Activated T-cell treated with anti-CD3 and anti-CD28 coated beads for 1 hour (primary cell): ENCODE measurements at regions not wholly inside any gene's neighbourhood (a gene's known extent, or its start where the extent isn't known, plus 50 kb on each side); places are given as distances from the start of the nearest gene placed in this dataset.

Experiments used
- DNase-seq: peaks from one replicate; pipeline ENCODE4 v3.0.0-alpha.2; 2020; ENCODE audit warnings: low read depth

DNA sequence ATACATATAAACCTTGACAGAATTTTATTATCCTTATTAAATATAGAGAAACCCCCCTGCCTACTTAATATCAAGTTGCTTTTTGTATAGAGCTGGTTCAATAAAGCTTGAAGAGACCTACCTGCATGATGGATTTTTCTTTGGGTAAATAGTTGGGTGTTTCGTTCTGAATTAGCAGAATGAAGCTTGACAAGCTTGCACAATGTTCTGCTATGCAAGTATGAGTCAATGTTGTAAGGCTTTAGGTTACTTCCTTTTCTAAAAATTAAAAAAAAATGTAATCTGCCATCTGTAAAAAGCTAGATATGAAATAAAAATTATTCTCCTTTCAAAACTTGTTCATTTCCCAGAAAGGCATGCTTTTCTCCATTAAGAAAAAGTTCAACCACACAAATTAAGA, 1662.6 kb upstream of the SEL1L start:
- DNase-seq: no peak

DNA sequence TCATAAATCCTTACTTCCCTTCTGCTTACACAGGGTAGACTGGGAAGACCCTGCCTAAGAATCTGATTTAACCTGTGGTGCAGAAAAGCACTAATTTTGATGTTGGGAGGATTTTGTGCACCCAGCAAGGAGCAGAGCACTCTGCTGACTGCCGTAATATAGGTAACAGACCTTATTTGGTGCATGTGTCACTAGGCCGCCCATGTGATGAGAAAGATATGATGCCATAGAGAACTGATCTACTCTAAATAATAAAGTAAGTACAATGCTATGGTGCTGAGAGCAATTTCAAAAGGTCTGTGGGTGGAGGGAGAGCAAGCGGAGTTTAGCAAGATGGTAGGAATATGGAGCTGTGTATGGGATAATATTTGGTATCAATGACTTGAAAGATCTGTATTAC, 1663.6 kb upstream of the SEL1L start:
- DNase-seq: no peak

DNA sequence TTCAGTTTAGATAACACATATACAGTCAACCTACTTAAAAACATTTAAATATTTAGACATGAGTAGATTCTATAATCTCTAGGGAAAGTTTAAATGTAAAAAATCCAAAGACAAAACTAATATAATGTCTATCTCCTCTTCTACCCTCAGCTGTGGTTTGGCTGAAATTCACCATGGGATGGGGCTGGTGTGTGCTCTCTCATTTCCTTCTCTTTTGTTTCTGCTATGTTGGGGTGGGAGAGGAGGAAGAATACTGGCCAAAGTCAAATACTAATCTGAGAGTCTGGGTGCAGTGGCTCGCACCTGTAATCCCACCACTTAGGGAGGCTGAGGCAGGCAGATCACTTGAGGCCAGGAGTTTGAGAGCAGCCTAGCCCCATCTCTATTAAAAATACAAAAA, 1673.9 kb upstream of the SEL1L start:
- no peak for DNase-seq

- DNase-seq: no peak
These were observed 1674.7 kb upstream of the SEL1L start for GRCh38 chr14:83208341-83208740.

- no peak for DNase-seq
These were observed 1683.8 kb upstream of the SEL1L start for GRCh38 chr14:83217492-83217891.

DNA sequence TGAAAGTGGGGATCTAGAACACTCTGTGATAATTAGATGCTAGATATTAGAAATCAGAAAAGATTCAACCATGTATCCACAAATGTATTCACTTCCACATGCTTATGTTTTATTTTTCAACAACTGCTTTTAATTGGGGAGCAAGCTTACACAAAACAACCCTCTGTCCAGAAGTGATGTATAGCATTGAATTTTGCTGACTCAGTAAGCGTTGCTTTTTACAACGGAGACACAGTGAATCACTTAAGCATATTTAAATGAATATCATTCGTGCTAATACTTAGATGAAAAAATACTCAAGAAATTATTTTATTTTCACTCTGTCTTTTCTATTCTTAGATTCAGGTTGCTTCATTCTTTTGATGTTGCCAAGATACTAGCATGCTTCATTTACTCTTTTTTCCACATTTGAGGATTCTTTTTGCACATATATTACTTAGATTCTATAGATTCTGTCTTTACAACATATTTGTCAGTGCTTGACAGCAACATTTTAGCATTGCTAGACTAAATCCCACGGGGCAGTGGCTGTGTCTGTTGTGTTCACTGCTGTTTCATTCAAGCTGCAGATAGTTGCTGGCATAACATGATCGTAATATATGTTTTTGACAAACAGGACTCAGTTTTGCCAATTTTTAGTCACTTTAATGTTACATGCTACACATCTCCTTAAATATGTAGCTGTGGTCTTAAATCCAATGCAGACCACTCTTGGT, 1714.4 kb upstream of the SEL1L start:
- no peak for DNase-seq

DNA sequence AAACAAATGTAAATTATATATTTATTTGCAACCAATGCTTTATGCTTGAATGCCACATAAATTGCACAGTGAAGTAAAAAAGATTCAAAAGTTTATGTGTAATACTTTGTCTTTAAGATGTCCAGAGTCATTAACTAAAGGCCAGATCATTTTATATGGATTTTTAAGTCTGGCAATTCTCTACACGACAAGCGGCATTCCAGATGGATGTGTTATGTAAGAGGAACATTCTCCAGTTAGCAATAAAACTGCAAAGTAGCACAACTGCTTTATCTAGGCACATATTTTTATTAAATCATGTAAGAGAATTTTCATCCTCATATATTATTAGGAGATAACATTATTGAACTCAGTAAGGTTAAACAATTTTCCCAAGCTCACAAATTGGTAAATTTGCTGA, 1717.7 kb upstream of the SEL1L start:
- no peak for DNase-seq

DNA sequence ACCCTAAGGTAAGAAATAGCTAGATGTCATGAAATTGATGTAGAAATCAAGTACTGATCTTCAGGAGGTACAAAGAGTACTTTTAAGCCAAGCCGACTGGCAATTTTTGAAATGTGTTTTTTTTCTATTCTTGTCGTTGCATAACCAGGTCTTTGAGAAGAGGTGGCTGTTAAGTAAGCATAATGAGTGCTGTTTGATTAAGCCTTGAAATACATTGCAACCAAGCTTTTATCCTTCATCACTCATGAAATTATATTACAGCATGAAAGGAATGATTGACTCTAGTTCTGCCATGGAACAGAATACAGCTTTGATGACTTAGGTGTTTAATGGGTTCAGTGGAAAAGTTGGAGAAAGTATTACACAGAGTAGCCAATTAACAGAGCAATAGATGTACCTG, 1720.2 kb upstream of the SEL1L start:
- no peak for DNase-seq

DNA sequence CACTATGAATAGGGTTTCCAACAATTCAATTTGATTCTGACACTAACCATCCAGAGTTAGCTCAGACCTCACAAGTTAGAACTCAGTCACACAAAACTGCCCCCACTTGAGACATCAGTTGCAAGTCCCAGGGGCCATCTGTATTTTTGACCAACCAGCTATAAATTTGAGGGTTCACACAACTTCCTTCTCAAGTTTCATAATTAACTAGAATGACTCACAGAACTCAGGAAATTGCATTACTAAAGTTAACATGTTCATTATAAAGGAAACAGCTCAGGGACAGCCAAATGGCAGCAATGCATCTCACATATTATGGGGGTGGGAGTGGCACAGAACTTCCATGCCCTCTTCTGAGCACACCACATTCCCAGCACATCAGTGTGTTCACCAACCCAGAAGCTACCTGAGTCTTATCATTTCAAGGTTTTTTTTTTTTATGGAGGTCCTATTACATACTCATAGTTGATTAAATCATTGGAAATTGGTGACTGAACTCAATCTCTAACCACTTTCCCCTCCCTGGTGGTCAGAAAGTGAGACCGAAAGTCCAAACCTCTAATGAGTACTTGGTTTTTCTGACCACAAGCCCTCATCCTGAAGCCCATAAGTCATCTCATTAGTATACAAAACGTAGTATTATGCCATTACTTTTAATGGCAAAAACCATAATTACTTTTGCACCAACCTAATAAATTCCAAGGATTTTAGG, 1721.5 kb upstream of the SEL1L start:
- no peak for DNase-seq

GRCh38 chr14:83255727-83256090, 1722.1 kb upstream of the SEL1L start:
- no peak for DNase-seq

DNA sequence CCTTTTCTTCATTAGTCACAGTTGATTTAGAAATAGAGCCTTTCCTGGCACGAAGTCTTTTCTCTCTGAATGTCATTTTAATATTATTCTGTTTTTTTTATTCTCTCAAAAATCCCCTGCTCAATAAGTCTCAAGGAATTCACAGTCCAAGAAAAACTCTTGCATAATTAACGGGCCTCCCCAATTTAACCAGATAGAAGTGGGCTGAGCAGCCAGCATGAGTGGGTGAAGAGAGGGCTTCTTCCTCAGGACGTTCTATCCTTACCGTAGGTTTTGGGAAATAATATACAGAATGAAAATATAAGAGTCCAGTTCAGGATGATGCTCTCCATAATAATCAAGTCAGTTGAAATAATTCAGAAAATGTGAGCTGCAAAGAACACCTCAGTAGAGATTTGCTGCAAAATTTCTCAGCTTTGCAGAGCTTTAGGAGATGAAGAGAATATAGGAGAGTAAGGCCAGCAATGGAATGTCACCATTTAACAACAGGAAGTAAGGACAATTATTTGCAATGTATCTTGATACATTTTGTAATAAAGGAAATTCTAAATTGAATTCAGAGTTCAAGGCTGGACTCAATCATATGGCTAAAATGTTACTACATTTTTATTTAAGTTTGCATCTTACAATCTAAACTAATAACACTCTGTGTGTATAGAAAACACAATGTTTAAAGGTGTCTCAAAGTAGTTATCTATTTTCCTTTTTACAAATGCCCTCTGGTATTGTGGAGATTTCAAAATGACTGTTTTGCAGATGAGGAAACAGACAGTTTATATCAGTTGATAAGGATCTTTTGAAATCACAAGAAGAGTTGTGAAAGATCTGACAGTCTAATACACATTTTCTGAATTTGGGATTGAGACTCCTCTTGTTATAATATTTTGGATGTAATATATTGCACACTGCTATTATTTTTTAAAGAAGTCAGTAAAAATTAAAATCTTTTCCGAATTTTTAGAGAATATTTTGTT, 1724.1 kb upstream of the SEL1L start:
- no peak for DNase-seq

DNA sequence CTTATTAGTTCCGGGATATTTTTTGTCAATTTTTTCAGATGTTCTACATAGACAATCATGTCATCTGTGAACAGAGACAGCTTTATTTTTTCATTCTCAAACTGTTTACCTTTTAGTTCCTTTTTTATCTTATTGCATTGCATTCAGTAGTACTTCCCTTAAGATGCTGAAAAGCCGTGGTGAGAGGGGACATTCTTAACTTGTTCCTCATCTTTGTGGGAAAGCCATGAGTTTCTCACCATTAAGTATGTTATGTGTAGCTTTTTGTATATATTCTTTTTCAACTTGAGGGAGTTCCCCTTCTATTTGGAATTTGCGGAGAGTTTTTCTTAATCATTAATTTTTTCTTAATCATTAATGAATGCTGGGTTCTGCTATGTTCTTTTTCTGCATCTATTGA, 1727.1 kb upstream of the SEL1L start:
- DNase-seq: no peak

DNA sequence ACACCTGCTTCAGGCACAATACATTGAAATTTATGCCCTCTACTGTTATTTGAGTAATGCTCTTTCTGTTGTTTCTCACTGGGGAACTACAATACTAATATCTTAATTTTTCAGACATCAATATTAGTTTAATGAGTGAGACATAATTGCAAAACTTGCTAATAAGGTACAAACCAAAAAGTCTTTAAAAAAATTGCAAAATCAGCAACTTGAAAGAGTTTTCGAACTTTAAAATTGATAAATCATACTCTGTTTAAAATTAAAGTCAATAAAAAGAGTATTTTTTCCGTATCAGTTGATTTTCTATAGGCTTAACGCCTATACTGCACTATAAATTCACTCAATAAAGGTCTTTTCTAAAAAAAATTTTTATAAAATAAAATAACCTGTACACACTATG, 1735.9 kb upstream of the SEL1L start:
- no peak for DNase-seq

DNA sequence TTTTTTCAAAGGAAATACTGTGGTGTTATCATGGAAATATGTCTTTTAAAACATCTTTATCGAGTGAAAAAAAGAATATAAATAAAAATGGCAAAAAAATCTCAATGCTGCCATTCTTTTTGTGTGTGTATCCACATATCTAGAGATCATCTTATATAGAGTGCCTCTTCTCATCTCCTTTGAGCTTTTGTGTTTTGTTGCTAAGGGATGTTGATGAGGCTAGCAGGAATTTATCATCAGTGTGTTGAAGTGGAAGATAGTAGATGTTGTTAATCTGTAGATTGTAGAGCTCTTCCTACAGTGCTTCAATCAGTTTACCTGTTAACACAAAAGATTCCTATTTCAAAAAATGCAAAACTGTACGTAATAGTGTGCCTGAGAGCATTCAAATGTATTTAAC, 1738.0 kb upstream of the SEL1L start:
- DNase-seq: no peak

DNA sequence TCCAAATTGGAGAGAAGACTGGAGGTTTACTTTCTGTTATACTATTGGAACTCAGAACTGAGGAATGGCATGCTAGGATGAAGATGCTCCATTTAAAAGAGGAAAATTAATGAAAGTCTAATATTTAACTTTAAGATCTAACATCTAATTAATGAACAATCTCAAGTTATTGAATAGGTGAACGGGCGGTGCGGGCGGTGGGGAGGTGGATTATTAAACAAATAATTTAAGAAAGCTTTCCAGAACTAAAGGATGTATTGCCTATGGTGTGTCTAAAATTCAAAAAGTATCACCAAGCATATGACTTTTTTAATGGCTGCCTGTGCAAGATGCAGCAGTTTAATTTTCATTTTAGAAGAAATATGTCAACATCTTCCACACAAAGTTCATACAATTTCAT, 1747.1 kb upstream of the SEL1L start:
- DNase-seq: no peak

GRCh38 chr14:83282706-83283105, 1749.1 kb upstream of the SEL1L start:
- DNase-seq: no peak

DNA sequence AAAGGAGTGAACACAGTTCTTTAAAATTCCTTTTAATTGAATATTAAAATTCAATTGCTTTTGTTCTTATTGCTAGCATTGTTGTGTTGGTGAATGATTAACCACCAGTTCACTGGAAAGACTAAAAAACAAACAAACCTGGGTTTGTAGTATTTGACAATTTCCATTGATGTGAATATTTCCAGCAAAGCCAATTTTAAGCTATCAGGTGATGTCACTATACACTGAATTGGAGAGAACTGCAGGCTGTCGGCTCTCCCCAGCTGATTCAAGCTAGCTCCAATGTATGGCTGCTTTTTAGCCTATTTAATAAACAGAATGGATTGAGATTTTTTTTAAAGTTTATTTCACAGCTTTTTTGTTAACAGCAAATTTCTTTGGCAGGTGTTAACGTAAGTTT, 1753.6 kb upstream of the SEL1L start:
- no peak for DNase-seq

- DNase-seq: no peak
These were observed 1755.7 kb upstream of the SEL1L start for GRCh38 chr14:83289390-83289789.

DNA sequence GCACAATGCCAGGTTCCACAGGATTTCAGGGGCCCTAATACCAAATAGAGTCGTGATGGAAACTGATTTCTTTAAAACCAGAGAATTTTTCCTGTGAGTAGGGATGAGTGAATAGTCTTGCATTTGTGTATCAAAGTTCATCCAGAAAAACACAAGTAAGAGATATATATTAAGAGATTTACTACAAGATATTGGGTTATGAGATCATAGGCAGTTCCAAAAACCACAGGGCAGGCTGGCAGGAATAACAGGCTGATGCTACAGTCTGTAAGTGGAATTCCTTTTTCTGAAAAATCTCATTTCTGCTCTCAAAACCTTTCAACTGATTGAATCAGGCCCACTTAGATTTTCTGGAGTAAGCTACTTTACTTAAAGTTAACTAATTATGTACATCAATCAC, 1756.2 kb upstream of the SEL1L start:
- no peak for DNase-seq

DNA sequence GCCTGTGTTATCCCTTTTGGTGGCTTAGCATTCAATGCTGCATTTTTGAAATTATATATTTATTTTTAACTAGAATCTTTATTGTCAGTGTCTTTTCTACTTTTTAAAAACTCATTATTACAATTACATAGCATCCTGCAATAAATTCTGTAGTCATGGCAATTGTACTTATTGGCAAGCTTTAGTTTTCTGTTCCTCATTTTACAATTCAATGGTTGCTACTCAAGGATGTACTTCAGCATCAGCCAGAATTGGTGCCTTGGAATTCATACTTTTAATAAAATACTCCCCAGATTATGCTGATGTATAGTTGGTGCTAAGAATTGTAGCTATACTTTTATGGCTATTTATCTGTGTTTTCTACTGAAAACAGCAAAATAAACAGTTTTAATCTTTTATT, 1756.8 kb upstream of the SEL1L start:
- no peak for DNase-seq

GRCh38 chr14:83291714-83292113, 1758.1 kb upstream of the SEL1L start:
- no peak for DNase-seq

DNA sequence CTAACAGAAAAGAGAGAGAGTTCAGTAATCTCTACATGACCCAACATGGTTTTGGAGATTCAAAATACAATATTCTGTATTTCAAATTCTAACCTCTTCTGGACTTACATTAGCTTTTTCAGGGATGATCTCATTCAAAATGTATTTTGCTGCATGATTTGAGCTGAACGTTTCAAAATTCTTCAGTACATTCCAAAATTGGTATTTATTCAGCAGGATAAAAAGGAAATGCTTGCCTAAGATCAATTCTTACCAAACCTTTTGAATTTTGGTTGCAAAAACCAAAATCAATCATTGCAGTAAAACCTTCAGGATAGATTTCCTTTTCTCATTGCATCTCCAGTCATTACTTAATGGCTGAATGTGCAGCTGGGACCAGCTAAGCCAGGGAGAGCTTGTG, 1761.3 kb upstream of the SEL1L start:
- no peak for DNase-seq

DNA sequence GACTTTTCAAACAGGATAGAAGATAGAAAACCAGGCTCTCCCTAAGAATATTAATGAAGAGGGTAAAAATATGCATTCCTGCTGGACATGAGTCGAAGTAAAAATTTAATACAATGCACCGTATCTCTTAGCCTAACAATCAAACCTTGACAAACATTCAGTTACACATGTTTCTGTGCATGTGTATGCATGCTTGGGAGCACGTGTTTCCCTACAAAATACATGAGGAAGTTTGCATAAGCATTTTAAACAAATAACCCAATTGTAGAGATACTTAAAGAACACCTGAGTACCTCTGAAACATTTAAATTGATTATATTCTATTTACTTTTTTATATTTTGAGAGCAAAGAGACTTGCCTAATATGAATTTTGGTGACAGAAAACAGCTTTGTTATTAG, 1763.7 kb upstream of the SEL1L start:
- DNase-seq: no peak
